ENCODE measurements at regions not wholly inside any gene's neighbourhood (a gene's known extent, or its start where the extent isn't known, plus 50 kb on each side); places are given as distances from the start of the nearest gene placed in this dataset.

DNA sequence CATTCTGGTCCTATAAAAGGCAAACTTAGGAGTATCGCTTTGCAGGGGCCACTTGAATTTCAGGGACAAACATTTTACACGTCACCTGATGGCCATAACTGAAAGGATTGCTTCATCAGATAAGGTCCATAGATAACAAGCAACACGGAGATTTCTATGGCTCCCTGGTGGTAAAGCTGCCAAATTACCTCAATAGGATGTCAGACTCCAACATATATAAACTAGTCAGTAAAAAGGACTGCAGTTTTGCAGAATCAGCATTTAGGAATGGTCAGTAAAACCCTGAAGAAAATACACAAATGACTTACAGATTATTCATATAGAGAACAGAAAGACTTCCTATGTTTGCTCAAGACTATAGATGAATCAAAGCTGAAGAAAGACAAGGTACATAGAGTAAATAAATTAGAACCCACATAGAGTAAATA, 66.1 kb upstream of the GRIP1 start:
- TF ChIP-seq, protein P1, sequence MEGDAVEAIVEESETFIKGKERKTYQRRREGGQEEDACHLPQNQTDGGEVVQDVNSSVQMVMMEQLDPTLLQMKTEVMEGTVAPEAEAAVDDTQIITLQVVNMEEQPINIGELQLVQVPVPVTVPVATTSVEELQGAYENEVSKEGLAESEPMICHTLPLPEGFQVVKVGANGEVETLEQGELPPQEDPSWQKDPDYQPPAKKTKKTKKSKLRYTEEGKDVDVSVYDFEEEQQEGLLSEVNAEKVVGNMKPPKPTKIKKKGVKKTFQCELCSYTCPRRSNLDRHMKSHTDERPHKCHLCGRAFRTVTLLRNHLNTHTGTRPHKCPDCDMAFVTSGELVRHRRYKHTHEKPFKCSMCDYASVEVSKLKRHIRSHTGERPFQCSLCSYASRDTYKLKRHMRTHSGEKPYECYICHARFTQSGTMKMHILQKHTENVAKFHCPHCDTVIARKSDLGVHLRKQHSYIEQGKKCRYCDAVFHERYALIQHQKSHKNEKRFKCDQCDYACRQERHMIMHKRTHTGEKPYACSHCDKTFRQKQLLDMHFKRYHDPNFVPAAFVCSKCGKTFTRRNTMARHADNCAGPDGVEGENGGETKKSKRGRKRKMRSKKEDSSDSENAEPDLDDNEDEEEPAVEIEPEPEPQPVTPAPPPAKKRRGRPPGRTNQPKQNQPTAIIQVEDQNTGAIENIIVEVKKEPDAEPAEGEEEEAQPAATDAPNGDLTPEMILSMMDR (IDR thresholded peaks at IDR 0.05) = no peak
- no peak for TF ChIP-seq POLR2A (IDR thresholded peaks at IDR 0.05)
- TF ChIP-seq POLR2AphosphoS5 (IDR thresholded peaks at IDR 0.05) = no peak

Data from breast epithelium (tissue), 3 donors.